OCI-LY1 (cell line): ENCODE measurements at regions not wholly inside any gene's neighbourhood (a gene's known extent, or its start where the extent isn't known, plus 50 kb on each side); places are given as distances from the start of the nearest gene placed in this dataset.

Source experiments
- H2AFZ ChIP-seq: fragments of 200-600 bp; sonication (generic), shearing (Covaris generic); 2 replicates; pipeline ENCODE4 v1.6.0; 2014; ENCODE audit warnings: antibody characterized with exemption, mild to moderate bottlenecking, low read length
- H3F3A ChIP-seq: fragments of 200-600 bp; sonication (generic), shearing (Covaris generic); 2 replicates; pipeline ENCODE4 v1.6.0; 2014; ENCODE audit warnings: mild to moderate bottlenecking, antibody characterized with exemption, low read length, moderate library complexity; ENCODE audit not compliant: insufficient read depth
- H3K27ac ChIP-seq: fragments of 200-600 bp; sonication (generic); 2 replicates; pipeline ENCODE4 v1.5.1; 2014; ENCODE audit warnings: low read length, mixed run types, mild to moderate bottlenecking, low read depth; ENCODE audit not compliant: poor library complexity, severe bottlenecking
- H3K27me3 ChIP-seq: fragments of 200-600 bp; sonication (generic); 2 replicates; pipeline ENCODE4 v1.6.0; 2014; ENCODE audit warnings: antibody characterized with exemption, mild to moderate bottlenecking, low read length, moderate library complexity; ENCODE audit not compliant: insufficient read depth
- H3K36me3 ChIP-seq: fragments of 200-600 bp; sonication (generic); 2 replicates; pipeline ENCODE4 v1.6.1; 2014; ENCODE audit warnings: mild to moderate bottlenecking, antibody characterized with exemption, low read length, moderate library complexity, mixed read lengths; ENCODE audit not compliant: insufficient read depth
- H3K4me1 ChIP-seq: fragments of 200-600 bp; sonication (generic); 2 replicates; pipeline ENCODE4 v1.5.1; 2014; ENCODE audit warnings: mild to moderate bottlenecking, low read length, moderate library complexity; ENCODE audit not compliant: insufficient read depth, severe bottlenecking
- H3K4me2 ChIP-seq: fragments of 200-600 bp; sonication (generic), shearing (Covaris generic); 2 replicates; pipeline ENCODE4 v1.6.1; 2014; ENCODE audit warnings: low read length
- H3K4me3 ChIP-seq: fragments of 200-600 bp; sonication (generic); 2 replicates; pipeline ENCODE4 v1.5.1; 2014; ENCODE audit warnings: low read length, low read depth, mild to moderate bottlenecking, mixed read lengths; ENCODE audit not compliant: poor library complexity, severe bottlenecking
- H3K79me2 ChIP-seq: fragments of 200-600 bp; shearing (Covaris generic); 2 replicates; pipeline ENCODE4 v1.6.1; 2016; ENCODE audit warnings: mixed run types, low read length, mixed read lengths; ENCODE audit not compliant: insufficient read depth
- H3K9ac ChIP-seq: fragments of 200-600 bp; sonication (generic), shearing (Covaris generic); 2 replicates; pipeline ENCODE4 v1.6.1; 2014; ENCODE audit warnings: mild to moderate bottlenecking, low read length, mixed read lengths
- H3K9me2 ChIP-seq: fragments of 200-600 bp; sonication (generic), shearing (Covaris generic); 2 replicates; pipeline ENCODE4 v1.6.1; 2014; ENCODE audit warnings: low read depth, mild to moderate bottlenecking, low read length, mixed read lengths
- H3K9me3 ChIP-seq: fragments of 200-600 bp; shearing (Covaris generic); 2 replicates; pipeline ENCODE4 v1.6.1; 2014; ENCODE audit warnings: low read length, mixed read lengths
- H4K20me1 ChIP-seq: fragments of 200-600 bp; sonication (generic), shearing (Covaris generic); 2 replicates; pipeline ENCODE4 v1.6.0; 2016; ENCODE audit warnings: mild to moderate bottlenecking, low read length; ENCODE audit not compliant: insufficient read depth
- CTCF ChIP-seq: fragments of 200-600 bp; sonication (generic), shearing (Covaris generic); IDR thresholded peaks from 2 replicates; pipeline ENCODE4 v1.5.1; 2017; ENCODE audit warnings: mild to moderate bottlenecking, antibody characterized with exemption, low read length, moderate library complexity, mixed read lengths
- EZH2 ChIP-seq: fragments of 200-600 bp; sonication (generic), shearing (Covaris generic); IDR thresholded peaks from 2 replicates; pipeline ENCODE4 v1.8.0; 2017; ENCODE audit warnings: borderline replicate concordance, mixed run types, mild to moderate bottlenecking, antibody characterized with exemption, low read length, moderate library complexity, mixed read lengths

DNA sequence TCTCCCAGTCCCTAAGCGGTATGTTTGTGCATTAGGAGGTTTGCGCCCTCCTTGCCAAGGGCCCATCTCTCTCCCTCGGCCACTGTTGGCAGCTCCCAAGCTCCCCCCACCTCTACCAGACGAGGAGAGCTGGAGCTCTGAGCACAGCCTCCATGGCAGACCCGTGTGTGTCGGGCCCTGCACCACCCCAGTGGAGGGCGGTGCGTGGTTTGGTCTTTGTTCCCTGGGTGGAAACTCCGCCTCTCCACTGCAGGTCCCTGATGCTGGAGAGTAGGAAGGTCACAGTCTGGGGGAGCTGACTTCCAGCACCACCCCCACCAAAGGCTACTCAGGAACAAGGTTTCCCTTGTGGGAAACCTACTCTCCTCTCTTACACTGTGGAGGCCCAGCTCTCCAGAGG, 162.6 kb upstream of the FHL2 start:
- H3K9ac ChIP-seq, result no peak overlapping the region
- H3K9me3 ChIP-seq, result no peaks in the 10 kb centered on the region
- no peak overlapping the region for H2AFZ ChIP-seq
- H4K20me1 ChIP-seq, result no peaks in the 10 kb centered on the region
- H3F3A ChIP-seq, result no peaks in the 10 kb centered on the region
- H3K4me1 ChIP-seq, result no peaks in the 10 kb centered on the region
- no peaks in the 10 kb centered on the region; the same call in 1 of the 2 replicates for H3K27me3 ChIP-seq
- no peak overlapping the region for H3K4me3 ChIP-seq
- no peaks in the 10 kb centered on the region for H3K36me3 ChIP-seq
- TF ChIP-seq CTCF, result no peak
- no peak for TF ChIP-seq EZH2
- H3K79me2 ChIP-seq, result no peaks in the 10 kb centered on the region
- no peaks in the 10 kb centered on the region for H3K9me2 ChIP-seq
- no peak overlapping the region for H3K27ac ChIP-seq
- H3K4me2 ChIP-seq, result no peak overlapping the region

GRCh38 chr2:105560157-105560556, 161.3 kb upstream of the FHL2 start:
- Histone ChIP-seq H3K4me3 (no peak overlapping the region), H3K9me2 (no peaks in the 10 kb centered on the region), H3F3A (no peaks in the 10 kb centered on the region), H3K4me1 (no peaks in the 10 kb centered on the region), H3K9ac (no peak overlapping the region), H4K20me1 (no peaks in the 10 kb centered on the region), H3K79me2 (no peaks in the 10 kb centered on the region), H3K27me3 (no peaks in the 10 kb centered on the region; the same call in 1 of the 2 replicates), H2AFZ (no peak overlapping the region), H3K27ac (no peak overlapping the region), H3K4me2 (no peak overlapping the region), H3K36me3 (no peaks in the 10 kb centered on the region), H3K9me3 (no peaks in the 10 kb centered on the region)
- TF ChIP-seq EZH2, result no peak
- no peak for TF ChIP-seq CTCF

- Histone ChIP-seq H3K9me2 (no peaks in the 10 kb centered on the region), H3K4me3 (no peak overlapping the region), H3K9me3 (no peaks in the 10 kb centered on the region), H3K36me3 (no peaks in the 10 kb centered on the region), H4K20me1 (no peaks in the 10 kb centered on the region), H3F3A (no peaks in the 10 kb centered on the region), H3K4me1 (no peaks in the 10 kb centered on the region), H2AFZ (no peak overlapping the region), H3K4me2 (no peak overlapping the region), H3K27ac (no peak overlapping the region), H3K27me3 (no peaks in the 10 kb centered on the region), H3K9ac (no peak overlapping the region), H3K79me2 (no peaks in the 10 kb centered on the region)
- no peak for TF ChIP-seq EZH2
- TF ChIP-seq CTCF, result no peak
Measured at GRCh38 chr2:105557021-105557920, 158.4 kb upstream of the FHL2 start.
